ENCODE measurements at regions not wholly inside any gene's neighbourhood (a gene's known extent, or its start where the extent isn't known, plus 50 kb on each side); places are given as distances from the start of the nearest gene placed in this dataset.

- 55 to 60% methylated on average over 2 of the region's 2 CpGs for WGBS, 2 donors
- H3K4me3 ChIP-seq: no peak overlapping the region
- H3K27me3 ChIP-seq: no peaks in the 10 kb centered on the region
- no peak overlapping the region for H3K27ac ChIP-seq
- TF ChIP-seq POLR2A (IDR thresholded peaks at IDR 0.05): no peak
- no peak for TF ChIP-seq EP300 (IDR thresholded peaks at IDR 0.05)
- TF ChIP-seq CTCF (IDR thresholded peaks at IDR 0.05): no peak
- no peaks in the 10 kb centered on the region for H3K9me3 ChIP-seq
- no peak for DNase-seq (ENCODE audit: low spot score in 2 of 2)
- H3K36me3 ChIP-seq: no peaks in the 10 kb centered on the region
- H3K4me1 ChIP-seq: no peaks in the 10 kb centered on the region
Measured at GRCh38 chr18:41529093-41529492, 425.9 kb upstream of the PIK3C3 start.

GRCh38 chr18:41526054-41526453 lies 429.0 kb upstream of the PIK3C3 start:
- WGBS, 2 donors: 44 to 65% methylated on average over 1 of the region's 1 CpG
- Histone ChIP-seq H3K4me1 (no peaks in the 10 kb centered on the region), H3K4me3 (no peak overlapping the region), H3K36me3 (no peaks in the 10 kb centered on the region), H3K27ac (no peak overlapping the region), H3K9me3 (no peaks in the 10 kb centered on the region), H3K27me3 (no peaks in the 10 kb centered on the region)
- DNase-seq (ENCODE audit: low spot score in 2 of 2): no peak
- no peak for TF ChIP-seq CTCF (IDR thresholded peaks at IDR 0.05)
- TF ChIP-seq POLR2A (IDR thresholded peaks at IDR 0.05): no peak
- TF ChIP-seq EP300 (IDR thresholded peaks at IDR 0.05): no peak

GRCh38 chr18:41524674-41525470 lies 430.2 kb upstream of the PIK3C3 start:
- no peaks in the 10 kb centered on the region for H3K36me3 ChIP-seq
- no peaks in the 10 kb centered on the region for H3K27me3 ChIP-seq
- WGBS, 2 donors: 42 to 65% methylated on average over 2 of the region's 2 CpGs
- no peaks in the 10 kb centered on the region for H3K4me1 ChIP-seq
- TF ChIP-seq EP300 (IDR thresholded peaks at IDR 0.05): no peak
- no peak for TF ChIP-seq CTCF (IDR thresholded peaks at IDR 0.05)
- no peak for TF ChIP-seq POLR2A (IDR thresholded peaks at IDR 0.05)
- no peak for DNase-seq (ENCODE audit: low spot score in 2 of 2)
- no peak overlapping the region for H3K27ac ChIP-seq
- no peak overlapping the region for H3K4me3 ChIP-seq
- no peaks in the 10 kb centered on the region for H3K9me3 ChIP-seq

GRCh38 chr18:41517142-41517541 lies 437.9 kb upstream of the PIK3C3 start:
- Histone ChIP-seq H3K9me3 (no peaks in the 10 kb centered on the region), H3K4me1 (no peaks in the 10 kb centered on the region), H3K36me3 (no peaks in the 10 kb centered on the region), H3K4me3 (no peak overlapping the region), H3K27ac (no peak overlapping the region), H3K27me3 (no peaks in the 10 kb centered on the region)
- DNase-seq (ENCODE audit: low spot score in 2 of 2): no peak
- TF ChIP-seq POLR2A (IDR thresholded peaks at IDR 0.05): no peak
- no peak for TF ChIP-seq CTCF (IDR thresholded peaks at IDR 0.05)
- no peak for TF ChIP-seq EP300 (IDR thresholded peaks at IDR 0.05)

GRCh38 chr18:41513438-41513837 lies 441.6 kb upstream of the PIK3C3 start:
- Histone ChIP-seq H3K4me1 (no peaks in the 10 kb centered on the region), H3K36me3 (no peaks in the 10 kb centered on the region), H3K27ac (no peak overlapping the region), H3K9me3 (no peaks in the 10 kb centered on the region), H3K27me3 (no peaks in the 10 kb centered on the region), H3K4me3 (no peak overlapping the region)
- 69 to 74% methylated on average over 3 of the region's 3 CpGs for WGBS, 2 donors
- TF ChIP-seq EP300 (IDR thresholded peaks at IDR 0.05) (no peak), CTCF (IDR thresholded peaks at IDR 0.05) (no peak), POLR2A (IDR thresholded peaks at IDR 0.05) (no peak)
- DNase-seq (ENCODE audit: low spot score in 2 of 2): no peak
